HL-60 (cell line): ENCODE measurements at regions not wholly inside any gene's neighbourhood (a gene's known extent, or its start where the extent isn't known, plus 50 kb on each side); places are given as distances from the start of the nearest gene placed in this dataset.

Experiments
- DNase-seq, 2 experiments: peaks; one replicate each; pipeline ENCODE4 v3.0.0-alpha.2; 2010 to 2020; ENCODE audit warnings: low read depth in 1 of 2, low spot score in 1 of 2
- H3K27ac ChIP-seq: fragments of 250-450 bp; sonication (Bioruptor Pico); replicated peaks from 2 replicates; pipeline ENCODE4 v1.5.1; 2020; ENCODE audit warnings: mild to moderate bottlenecking, moderate library complexity
- H3K27me3 ChIP-seq: fragments of 250-450 bp; sonication (Bioruptor Pico); 2 replicates; pipeline ENCODE4 v1.5.1; 2021; ENCODE audit warnings: mild to moderate bottlenecking, moderate library complexity; ENCODE audit not compliant: insufficient read depth, poor library complexity, severe bottlenecking
- H3K4me3 ChIP-seq: replicated peaks from 2 replicates; pipeline ENCODE4 v1.5.1; 2011; ENCODE audit warnings: mild to moderate bottlenecking, control low read depth, low read length; ENCODE audit not compliant: insufficient read depth
- GABPA ChIP-seq: IDR thresholded peaks from 2 replicates; pipeline ENCODE4 v1.6.1; 2012; ENCODE audit warnings: low read depth
- POLR2AphosphoS5 ChIP-seq: IDR thresholded peaks from 2 replicates; pipeline ENCODE4 v1.6.1; 2012; ENCODE audit warnings: low read depth
- SPI1 ChIP-seq: IDR thresholded peaks from 2 replicates; pipeline ENCODE4 v1.6.1; 2012; ENCODE audit warnings: low read depth, mild to moderate bottlenecking, borderline replicate concordance
- TF ChIP-seq, protein P1 (sequence below): IDR thresholded peaks from 2 replicates; pipeline ENCODE4 v1.6.1; 2012; ENCODE audit warnings: low read depth; ENCODE audit not compliant: insufficient replicate concordance
- TF ChIP-seq, protein P2 (sequence below): IDR thresholded peaks from one replicate; pipeline ENCODE4 v1.5.1; 2011; ENCODE audit warnings: low read length, control low read depth, inconsistent platforms; ENCODE audit not compliant: insufficient read depth

DNA sequence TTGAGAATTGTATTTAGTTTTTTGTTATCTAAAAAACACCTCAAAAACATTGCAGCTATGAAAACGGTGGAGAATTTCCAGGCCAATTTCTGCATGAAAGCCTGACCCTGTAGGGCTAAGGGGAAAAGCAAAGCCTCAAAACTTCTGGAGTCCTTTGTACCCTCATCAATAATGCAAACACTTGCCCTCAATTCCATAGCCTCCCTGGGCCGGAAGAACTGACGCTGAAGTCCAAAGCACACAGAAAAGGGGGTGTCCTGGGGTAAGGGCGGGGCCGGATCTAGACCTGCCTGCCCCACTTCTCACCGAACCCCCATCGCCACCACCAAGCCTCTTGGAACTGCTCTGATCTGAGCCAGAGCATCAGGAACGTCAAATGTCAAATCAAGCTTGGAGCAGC, 173.9 kb upstream of the S100G start:
- H3K27ac ChIP-seq = no peak overlapping the region
- DNase-seq = no peak
- TF ChIP-seq, protein P1, sequence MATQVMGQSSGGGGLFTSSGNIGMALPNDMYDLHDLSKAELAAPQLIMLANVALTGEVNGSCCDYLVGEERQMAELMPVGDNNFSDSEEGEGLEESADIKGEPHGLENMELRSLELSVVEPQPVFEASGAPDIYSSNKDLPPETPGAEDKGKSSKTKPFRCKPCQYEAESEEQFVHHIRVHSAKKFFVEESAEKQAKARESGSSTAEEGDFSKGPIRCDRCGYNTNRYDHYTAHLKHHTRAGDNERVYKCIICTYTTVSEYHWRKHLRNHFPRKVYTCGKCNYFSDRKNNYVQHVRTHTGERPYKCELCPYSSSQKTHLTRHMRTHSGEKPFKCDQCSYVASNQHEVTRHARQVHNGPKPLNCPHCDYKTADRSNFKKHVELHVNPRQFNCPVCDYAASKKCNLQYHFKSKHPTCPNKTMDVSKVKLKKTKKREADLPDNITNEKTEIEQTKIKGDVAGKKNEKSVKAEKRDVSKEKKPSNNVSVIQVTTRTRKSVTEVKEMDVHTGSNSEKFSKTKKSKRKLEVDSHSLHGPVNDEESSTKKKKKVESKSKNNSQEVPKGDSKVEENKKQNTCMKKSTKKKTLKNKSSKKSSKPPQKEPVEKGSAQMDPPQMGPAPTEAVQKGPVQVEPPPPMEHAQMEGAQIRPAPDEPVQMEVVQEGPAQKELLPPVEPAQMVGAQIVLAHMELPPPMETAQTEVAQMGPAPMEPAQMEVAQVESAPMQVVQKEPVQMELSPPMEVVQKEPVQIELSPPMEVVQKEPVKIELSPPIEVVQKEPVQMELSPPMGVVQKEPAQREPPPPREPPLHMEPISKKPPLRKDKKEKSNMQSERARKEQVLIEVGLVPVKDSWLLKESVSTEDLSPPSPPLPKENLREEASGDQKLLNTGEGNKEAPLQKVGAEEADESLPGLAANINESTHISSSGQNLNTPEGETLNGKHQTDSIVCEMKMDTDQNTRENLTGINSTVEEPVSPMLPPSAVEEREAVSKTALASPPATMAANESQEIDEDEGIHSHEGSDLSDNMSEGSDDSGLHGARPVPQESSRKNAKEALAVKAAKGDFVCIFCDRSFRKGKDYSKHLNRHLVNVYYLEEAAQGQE = no peak
- no peak for TF ChIP-seq GABPA
- TF ChIP-seq, protein P2, sequence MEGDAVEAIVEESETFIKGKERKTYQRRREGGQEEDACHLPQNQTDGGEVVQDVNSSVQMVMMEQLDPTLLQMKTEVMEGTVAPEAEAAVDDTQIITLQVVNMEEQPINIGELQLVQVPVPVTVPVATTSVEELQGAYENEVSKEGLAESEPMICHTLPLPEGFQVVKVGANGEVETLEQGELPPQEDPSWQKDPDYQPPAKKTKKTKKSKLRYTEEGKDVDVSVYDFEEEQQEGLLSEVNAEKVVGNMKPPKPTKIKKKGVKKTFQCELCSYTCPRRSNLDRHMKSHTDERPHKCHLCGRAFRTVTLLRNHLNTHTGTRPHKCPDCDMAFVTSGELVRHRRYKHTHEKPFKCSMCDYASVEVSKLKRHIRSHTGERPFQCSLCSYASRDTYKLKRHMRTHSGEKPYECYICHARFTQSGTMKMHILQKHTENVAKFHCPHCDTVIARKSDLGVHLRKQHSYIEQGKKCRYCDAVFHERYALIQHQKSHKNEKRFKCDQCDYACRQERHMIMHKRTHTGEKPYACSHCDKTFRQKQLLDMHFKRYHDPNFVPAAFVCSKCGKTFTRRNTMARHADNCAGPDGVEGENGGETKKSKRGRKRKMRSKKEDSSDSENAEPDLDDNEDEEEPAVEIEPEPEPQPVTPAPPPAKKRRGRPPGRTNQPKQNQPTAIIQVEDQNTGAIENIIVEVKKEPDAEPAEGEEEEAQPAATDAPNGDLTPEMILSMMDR = no peak
- TF ChIP-seq POLR2AphosphoS5 = no peak
- TF ChIP-seq SPI1 = no peak
- H3K4me3 ChIP-seq = no peak overlapping the region
- no peaks in the 10 kb centered on the region for H3K27me3 ChIP-seq

DNA sequence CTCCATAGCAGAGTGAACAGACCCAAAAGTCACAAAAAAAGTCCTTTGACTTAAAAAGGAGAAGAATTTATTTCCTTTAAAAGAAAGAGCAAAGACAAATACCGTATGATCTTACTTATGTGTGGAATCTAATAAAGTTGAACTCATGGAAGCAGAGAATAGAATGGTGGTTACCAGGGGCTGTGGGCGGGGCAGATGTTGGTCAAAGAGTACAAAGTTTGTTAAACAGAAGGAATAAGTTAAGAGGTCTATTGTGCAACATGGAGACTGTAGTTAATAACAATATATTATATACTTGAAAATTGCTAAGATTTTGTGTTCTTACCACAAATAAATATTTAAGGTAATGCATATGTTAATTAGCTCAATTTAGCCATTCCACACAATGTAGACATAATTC, 173.3 kb upstream of the S100G start:
- TF ChIP-seq, protein P2 = no peak
- no peak for TF ChIP-seq POLR2AphosphoS5
- no peak for TF ChIP-seq SPI1
- TF ChIP-seq, protein P1 = no peak
- no peak for TF ChIP-seq GABPA
- H3K27ac ChIP-seq = no peak overlapping the region
- no peak overlapping the region for H3K4me3 ChIP-seq
- DNase-seq = no peak
- no peaks in the 10 kb centered on the region for H3K27me3 ChIP-seq

DNA sequence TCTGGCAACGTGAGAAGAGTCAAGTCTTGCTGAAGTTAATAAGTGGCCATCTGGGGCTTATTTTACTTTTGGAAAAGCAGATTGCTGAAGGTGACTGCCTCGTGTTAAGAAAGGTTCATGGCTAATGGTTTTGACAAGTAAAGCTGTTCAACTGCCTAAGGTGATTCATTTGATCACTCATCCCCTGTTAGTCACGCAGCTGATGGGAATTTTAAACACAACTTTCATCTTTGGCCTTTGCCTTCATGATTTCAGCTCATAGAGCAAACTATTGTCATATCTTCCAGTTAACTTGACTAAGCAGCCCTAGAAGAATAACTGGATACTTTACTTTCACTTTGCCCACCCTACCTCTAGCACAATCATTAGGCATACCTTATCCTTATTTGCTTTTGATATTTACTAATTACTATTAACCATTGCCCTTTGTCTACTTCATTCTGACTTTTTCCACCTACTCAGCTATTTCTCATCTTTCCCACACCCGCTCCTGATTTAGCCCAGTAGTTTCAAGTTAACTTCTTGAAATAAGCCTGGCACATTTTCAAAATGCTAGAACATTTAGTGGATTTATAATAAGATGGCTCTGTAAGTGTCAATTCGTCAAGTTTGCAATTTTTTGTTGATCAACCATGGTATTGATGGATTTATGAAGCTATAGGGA, 170.6 kb upstream of the S100G start:
- H3K4me3 ChIP-seq = no peak overlapping the region
- no peak for DNase-seq
- no peak for TF ChIP-seq GABPA
- TF ChIP-seq, protein P1 = no peak
- TF ChIP-seq SPI1 = no peak
- TF ChIP-seq, protein P2 = no peak
- TF ChIP-seq POLR2AphosphoS5 = no peak
- no peaks in the 10 kb centered on the region for H3K27me3 ChIP-seq
- no peak overlapping the region for H3K27ac ChIP-seq
